ENCODE measurements at regions not wholly inside any gene's neighbourhood (a gene's known extent, or its start where the extent isn't known, plus 50 kb on each side); places are given as distances from the start of the nearest gene placed in this dataset.

- TF ChIP-seq POLR2AphosphoS5 (IDR thresholded peaks at IDR 0.05): no peak
- TF ChIP-seq, protein P1, sequence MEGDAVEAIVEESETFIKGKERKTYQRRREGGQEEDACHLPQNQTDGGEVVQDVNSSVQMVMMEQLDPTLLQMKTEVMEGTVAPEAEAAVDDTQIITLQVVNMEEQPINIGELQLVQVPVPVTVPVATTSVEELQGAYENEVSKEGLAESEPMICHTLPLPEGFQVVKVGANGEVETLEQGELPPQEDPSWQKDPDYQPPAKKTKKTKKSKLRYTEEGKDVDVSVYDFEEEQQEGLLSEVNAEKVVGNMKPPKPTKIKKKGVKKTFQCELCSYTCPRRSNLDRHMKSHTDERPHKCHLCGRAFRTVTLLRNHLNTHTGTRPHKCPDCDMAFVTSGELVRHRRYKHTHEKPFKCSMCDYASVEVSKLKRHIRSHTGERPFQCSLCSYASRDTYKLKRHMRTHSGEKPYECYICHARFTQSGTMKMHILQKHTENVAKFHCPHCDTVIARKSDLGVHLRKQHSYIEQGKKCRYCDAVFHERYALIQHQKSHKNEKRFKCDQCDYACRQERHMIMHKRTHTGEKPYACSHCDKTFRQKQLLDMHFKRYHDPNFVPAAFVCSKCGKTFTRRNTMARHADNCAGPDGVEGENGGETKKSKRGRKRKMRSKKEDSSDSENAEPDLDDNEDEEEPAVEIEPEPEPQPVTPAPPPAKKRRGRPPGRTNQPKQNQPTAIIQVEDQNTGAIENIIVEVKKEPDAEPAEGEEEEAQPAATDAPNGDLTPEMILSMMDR (IDR thresholded peaks at IDR 0.05): no peak
Observed at GRCh38 chr3:13704174-13704573, 155.2 kb downstream of the FBLN2 start.

All from prostate gland (tissue), 2 donors.